Stomach (tissue), 8 donors: ENCODE measurements at regions not wholly inside any gene's neighbourhood (a gene's known extent, or its start where the extent isn't known, plus 50 kb on each side); places are given as distances from the start of the nearest gene placed in this dataset.

Source experiments
- DNase-seq, 2 donors: peaks; one replicate each; pipeline versions ENCODE4 v3.0.0 to v3.0.0-alpha.2; 2013 to 2019
- H3K27ac ChIP-seq, 5 donors: fragments of 200-600 bp in 4 of 5; sonication (generic) in 4 of 5; one replicate each; pipeline ENCODE4 v1.5.1; 2013 to 2019; ENCODE audit warnings: mild to moderate bottlenecking in 1 of 5, moderate library complexity in 1 of 5
- H3K27me3 ChIP-seq, 3 donors: fragments of 200-600 bp; sonication (generic); one replicate each; pipeline ENCODE4 v1.5.1; 2017 to 2019; ENCODE audit warnings: mixed run types in 1 of 3
- H3K36me3 ChIP-seq, 4 donors: fragments of 200-600 bp; sonication (generic); 1 replicate in 3 of 4; 2 replicates in 1 of 4; pipeline ENCODE4 v1.5.1; 2016 to 2019
- H3K4me1 ChIP-seq, 4 donors: fragments of 200-600 bp; sonication (generic); one replicate each; pipeline ENCODE4 v1.5.1; 2016 to 2019
- H3K4me3 ChIP-seq, 4 donors: fragments of 200-600 bp; sonication (generic) in 3 of 4; one replicate each; pipeline ENCODE4 v1.5.1; 2016 to 2019; ENCODE audit warnings: mild to moderate bottlenecking in 1 of 4
- H3K9me3 ChIP-seq, 4 donors: fragments of 200-600 bp; sonication (generic); one replicate each; pipeline ENCODE4 v1.5.1; 2016 to 2019
- EP300 ChIP-seq: sonication (generic); formaldehyde crosslinking; IDR thresholded peaks from one replicate; pipeline ENCODE4 v1.6.1; 2017; ENCODE audit warnings: antibody characterized with exemption
- POLR2A ChIP-seq, 4 donors: fragments of 450-650 bp; IDR thresholded peaks; one replicate each; pipeline ENCODE4 v1.6.1; 2016; ENCODE audit warnings: antibody characterized with exemption in 4 of 4, control low read depth in 2 of 4, mild to moderate bottlenecking in 1 of 4, moderate library complexity in 1 of 4
- POLR2AphosphoS5 ChIP-seq, 3 donors: sonication (generic); formaldehyde crosslinking; IDR thresholded peaks; one replicate each; pipeline ENCODE4 v1.6.1; 2016; ENCODE audit warnings: antibody characterized with exemption in 3 of 3
- WGBS, 5 donors: extraction: QIAGEN DNeasy Blood & Tissue Kit in 3 of 5; methylation state at CpG; one replicate each; pipeline versions ENCODE4 v1.1.5 to v1.1.7; 2013 to 2018; 5-methylcytosine and 5-hydroxymethylcytosine counted together
- intact Hi-C: fragments of 100-400 bp; cut with DNase I; formaldehyde crosslinking; loops from one replicate; pipeline ENCODE4 v1.15.1; 2023; ENCODE audit warnings: low total_unique reads
- TF ChIP-seq, protein P1 (sequence below), 7 experiments: fragments of 450-650 bp in 4 of 7; fragments of 200-600 bp in 3 of 7; sonication (generic) in 3 of 7; IDR thresholded peaks; one replicate each; pipeline ENCODE4 v1.5.1; 2016 to 2019; ENCODE audit warnings: antibody characterized with exemption in 7 of 7, control low read depth in 2 of 7, mild to moderate bottlenecking in 1 of 7
- donor health status: healthy with polysubstance abuse.
- donor health status: Bipolar disorder and iron deficiency.
- donor health status: healthy.

DNA sequence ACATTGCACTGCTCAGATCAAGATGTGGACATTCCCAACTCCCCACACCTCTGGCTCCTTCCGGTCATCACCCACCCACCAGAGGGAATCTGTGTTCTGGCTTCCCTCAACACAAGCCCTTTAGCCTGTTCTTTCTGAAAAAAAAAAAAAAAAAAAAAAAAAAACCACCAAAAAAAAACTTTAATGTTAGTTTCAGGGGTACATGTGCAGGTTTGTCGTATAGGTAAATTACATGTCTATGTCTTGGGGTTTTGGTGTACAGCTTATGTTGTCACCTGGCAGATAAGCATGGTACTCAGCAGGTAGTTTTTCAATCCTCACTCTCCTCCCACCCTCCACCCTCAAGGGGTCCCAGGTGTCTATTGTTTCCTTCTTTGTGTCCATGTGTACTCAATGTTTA is 135.8 kb upstream of the FOXA2 start:
- intact Hi-C loops, result no loop called here
- no peaks in the 10 kb centered on the region for H3K36me3 ChIP-seq
- TF ChIP-seq, protein P1, sequence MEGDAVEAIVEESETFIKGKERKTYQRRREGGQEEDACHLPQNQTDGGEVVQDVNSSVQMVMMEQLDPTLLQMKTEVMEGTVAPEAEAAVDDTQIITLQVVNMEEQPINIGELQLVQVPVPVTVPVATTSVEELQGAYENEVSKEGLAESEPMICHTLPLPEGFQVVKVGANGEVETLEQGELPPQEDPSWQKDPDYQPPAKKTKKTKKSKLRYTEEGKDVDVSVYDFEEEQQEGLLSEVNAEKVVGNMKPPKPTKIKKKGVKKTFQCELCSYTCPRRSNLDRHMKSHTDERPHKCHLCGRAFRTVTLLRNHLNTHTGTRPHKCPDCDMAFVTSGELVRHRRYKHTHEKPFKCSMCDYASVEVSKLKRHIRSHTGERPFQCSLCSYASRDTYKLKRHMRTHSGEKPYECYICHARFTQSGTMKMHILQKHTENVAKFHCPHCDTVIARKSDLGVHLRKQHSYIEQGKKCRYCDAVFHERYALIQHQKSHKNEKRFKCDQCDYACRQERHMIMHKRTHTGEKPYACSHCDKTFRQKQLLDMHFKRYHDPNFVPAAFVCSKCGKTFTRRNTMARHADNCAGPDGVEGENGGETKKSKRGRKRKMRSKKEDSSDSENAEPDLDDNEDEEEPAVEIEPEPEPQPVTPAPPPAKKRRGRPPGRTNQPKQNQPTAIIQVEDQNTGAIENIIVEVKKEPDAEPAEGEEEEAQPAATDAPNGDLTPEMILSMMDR (IDR thresholded peaks at IDR 0.05), result no peak
- no peak for TF ChIP-seq EP300
- TF ChIP-seq POLR2AphosphoS5 (IDR thresholded peaks at IDR 0.05), result no peak
- TF ChIP-seq POLR2A (IDR thresholded peaks at IDR 0.05), result no peak
- 81 to 96% (median 92%) methylated on average over 2 of the region's 2 CpGs for WGBS, 5 donors
- peaks cover 9 to 23% (median 13%) of the 10 kb centered on the region in 4 donors for H3K4me1 ChIP-seq
- no peaks in the 10 kb centered on the region for H3K27me3 ChIP-seq
- DNase-seq, result no peak
- H3K27ac ChIP-seq, result no peak overlapping the region
- no peaks in the 10 kb centered on the region for H3K9me3 ChIP-seq
- H3K4me3 ChIP-seq, result no peak overlapping the region

DNA sequence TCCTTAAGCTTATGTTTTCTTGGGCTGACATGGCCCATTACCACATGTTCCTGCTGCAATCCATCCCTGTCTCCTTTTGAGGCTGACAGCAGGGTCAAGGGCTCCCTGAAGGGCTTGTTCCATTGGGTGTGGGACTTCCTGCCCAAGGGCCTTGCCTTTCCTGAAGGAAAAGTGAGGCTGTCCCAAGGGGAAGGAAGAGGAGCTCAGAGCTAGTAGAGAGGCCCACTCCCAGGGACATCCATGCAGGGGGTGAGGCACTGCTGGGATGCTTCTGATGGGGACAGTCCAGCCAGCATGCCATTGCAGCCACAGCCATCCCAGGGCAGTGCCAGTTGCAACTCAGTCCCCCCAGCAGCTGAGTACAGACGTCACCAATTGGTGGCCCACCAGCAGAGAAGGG is 138.4 kb upstream of the FOXA2 start:
- H3K4me1 ChIP-seq, result peaks cover 7 to 10% (median 9%) of the 10 kb centered on the region in 4 donors
- no peak overlapping the region for H3K4me3 ChIP-seq
- H3K9me3 ChIP-seq, result no peaks in the 10 kb centered on the region
- intact Hi-C loops, result no loop called here
- TF ChIP-seq, protein P1 (IDR thresholded peaks at IDR 0.05), result no peak
- TF ChIP-seq POLR2A (IDR thresholded peaks at IDR 0.05) (no peak), POLR2AphosphoS5 (IDR thresholded peaks at IDR 0.05) (no peak), EP300 (no peak)
- H3K27me3 ChIP-seq, result no peaks in the 10 kb centered on the region
- no peak overlapping the region for H3K27ac ChIP-seq
- 57 to 100% (median 80%) methylated on average over 1 of the region's 1 CpG for WGBS, 5 donors
- no peaks in the 10 kb centered on the region for H3K36me3 ChIP-seq
- no peak for DNase-seq

DNA sequence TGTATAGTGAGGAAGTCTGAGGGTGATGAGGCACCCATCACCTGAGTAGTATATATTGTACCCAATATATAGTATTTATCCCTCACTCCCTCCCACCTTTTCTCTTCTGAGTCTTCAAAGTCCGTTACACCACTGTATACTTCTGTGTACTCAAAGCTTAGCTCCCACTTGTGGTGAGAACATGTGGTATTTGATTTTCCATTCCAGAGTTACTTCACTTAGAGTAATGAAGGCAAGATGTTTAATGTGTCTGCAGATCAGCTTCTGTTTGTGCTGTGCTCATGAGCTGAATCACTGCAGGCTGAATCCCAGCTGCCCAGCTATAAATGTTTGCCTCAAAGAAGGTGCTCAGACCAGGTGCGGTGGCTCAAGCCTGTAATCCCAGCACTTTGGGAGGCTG is 139.3 kb upstream of the FOXA2 start:
- Histone ChIP-seq H3K4me3 (no peak overlapping the region), H3K4me1 (peaks cover 4 to 9% (median 7%) of the 10 kb centered on the region in 4 donors), H3K36me3 (no peaks in the 10 kb centered on the region), H3K27ac (no peak overlapping the region), H3K9me3 (no peaks in the 10 kb centered on the region), H3K27me3 (no peaks in the 10 kb centered on the region)
- intact Hi-C loops, result no loop called here
- peak in 1 of 2 donors; percentile 28 for DNase-seq
- TF ChIP-seq, protein P1 (IDR thresholded peaks at IDR 0.05), result no peak
- no peak for TF ChIP-seq POLR2AphosphoS5 (IDR thresholded peaks at IDR 0.05)
- TF ChIP-seq EP300, result no peak
- no peak for TF ChIP-seq POLR2A (IDR thresholded peaks at IDR 0.05)
- 52 to 67% (median 63%) methylated on average over 2 of the region's 2 CpGs for WGBS, 5 donors

DNA sequence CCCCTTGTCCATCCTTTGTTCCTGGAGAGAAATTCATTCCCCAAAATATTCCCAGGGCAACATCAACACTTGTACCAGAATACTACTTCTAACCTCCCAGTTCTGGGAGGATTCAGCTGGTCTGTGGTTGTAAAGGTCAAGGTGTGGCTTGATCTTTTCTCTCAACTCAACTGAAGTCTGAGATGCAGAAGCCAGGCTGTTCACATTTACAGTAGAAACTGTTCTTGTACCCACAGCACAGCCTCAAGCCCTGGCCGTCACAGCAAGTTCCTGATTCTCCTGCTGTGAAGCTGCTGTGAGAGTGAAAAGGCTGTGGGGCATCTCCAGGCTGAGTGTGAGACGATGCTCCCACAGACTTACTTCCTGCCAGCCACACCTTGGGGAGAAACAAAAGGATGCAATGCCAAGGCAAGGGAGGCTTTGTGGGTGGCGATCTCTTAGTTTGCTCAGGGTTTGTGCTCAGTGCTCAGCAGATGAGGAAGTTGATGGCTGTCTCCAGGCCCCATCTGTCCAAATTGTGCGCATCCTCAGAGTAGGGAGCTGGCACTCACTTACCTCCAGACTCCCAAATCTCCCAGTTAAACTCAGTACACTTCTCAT is 143.9 kb upstream of the FOXA2 start:
- intact Hi-C loops, result no loop called here
- 76 to 98% (median 83%) methylated on average over 4 of the region's 4 CpGs for WGBS, 5 donors
- no peak for TF ChIP-seq POLR2A (IDR thresholded peaks at IDR 0.05)
- no peak for TF ChIP-seq POLR2AphosphoS5 (IDR thresholded peaks at IDR 0.05)
- TF ChIP-seq, protein P1 (IDR thresholded peaks at IDR 0.05), result no peak
- TF ChIP-seq EP300, result no peak
- no peak for DNase-seq
- Histone ChIP-seq H3K27me3 (no peaks in the 10 kb centered on the region), H3K4me1 (no peaks in the 10 kb centered on the region), H3K4me3 (no peak overlapping the region), H3K9me3 (no peaks in the 10 kb centered on the region), H3K36me3 (no peaks in the 10 kb centered on the region), H3K27ac (no peak overlapping the region)
